HEK293 (cell line): ENCODE measurements at regions not wholly inside any gene's neighbourhood (a gene's known extent, or its start where the extent isn't known, plus 50 kb on each side); places are given as distances from the start of the nearest gene placed in this dataset.

Source experiments
- CTCF ChIA-PET: fragments of 350-600 bp; formaldehyde crosslinking; extraction: SDS; loops from one replicate; lab custom pipeline; 2021; ENCODE audit warnings: antibody characterized with exemption; lab: Yijun Ruan, JAX
- POLR2A ChIA-PET: fragments of 300-600 bp; formaldehyde crosslinking; extraction: SDS; loops from one replicate; lab custom pipeline; 2020; ENCODE audit warnings: antibody characterized with exemption, inconsistent platforms; lab: Yijun Ruan, JAX
- H3K27ac ChIP-seq: fragments of 200-500 bp; sonication (Bioruptor generic); 2 replicates; pipeline ENCODE4 v1.5.1; 2014; ENCODE audit warnings: low read depth, low read length, control low read depth, inconsistent platforms; ENCODE audit errors: extremely low read depth
- H3K36me3 ChIP-seq, 2 experiments: fragments of 200-500 bp in 1 of 2; sonication (Bioruptor generic) in 1 of 2; 1 replicate in 1 of 2; 2 replicates in 1 of 2; pipeline ENCODE4 v1.5.1; 2014 to 2017; ENCODE audit warnings: inconsistent platforms in 2 of 2, low read length in 2 of 2; ENCODE audit not compliant: control insufficient read depth in 2 of 2, insufficient read depth in 1 of 2
- H3K4me1 ChIP-seq: fragments of 200-500 bp; sonication (Bioruptor generic); 2 replicates; pipeline ENCODE4 v1.5.1; 2014; ENCODE audit warnings: mild to moderate bottlenecking, low read length, inconsistent platforms; ENCODE audit not compliant: control insufficient read depth, insufficient read depth
- H3K4me3 ChIP-seq: 2 replicates; pipeline ENCODE4 v1.5.1; 2011; ENCODE audit warnings: low read depth, mild to moderate bottlenecking, control low read depth, low read length, moderate library complexity
- H3K9me3 ChIP-seq: fragments of 200-500 bp; sonication (Bioruptor generic); 2 replicates; pipeline ENCODE4 v1.5.1; 2014; ENCODE audit warnings: low read depth, low read length, inconsistent platforms; ENCODE audit not compliant: control insufficient read depth, insufficient read depth
- CTCF ChIP-seq: fragments of 450-650 bp; formaldehyde crosslinking; IDR thresholded peaks from 2 replicates; pipeline ENCODE4 v1.5.1; 2016; ENCODE audit warnings: missing biosample characterization, missing genetic modification characterization
- MYNN ChIP-seq: fragments of 450-650 bp; formaldehyde crosslinking; IDR thresholded peaks from 2 replicates; pipeline ENCODE4 v1.5.1; 2016; ENCODE audit warnings: missing biosample characterization, missing genetic modification characterization, borderline replicate concordance
- PRDM10 ChIP-seq: fragments of 450-650 bp; formaldehyde crosslinking; IDR thresholded peaks from 2 replicates; pipeline ENCODE4 v1.5.1; 2016; ENCODE audit warnings: missing biosample characterization, missing genetic modification characterization
- PRDM6 ChIP-seq: fragments of 450-650 bp; formaldehyde crosslinking; IDR thresholded peaks from 2 replicates; pipeline ENCODE4 v1.5.1; 2017; ENCODE audit warnings: missing biosample characterization, missing genetic modification characterization
- SP3 ChIP-seq: fragments of 450-650 bp; formaldehyde crosslinking; IDR thresholded peaks from 2 replicates; pipeline ENCODE4 v1.5.1; 2016; ENCODE audit warnings: missing biosample characterization, missing genetic modification characterization
- SP7 ChIP-seq: fragments of 450-650 bp; formaldehyde crosslinking; IDR thresholded peaks from 2 replicates; pipeline ENCODE4 v1.5.1; 2016; ENCODE audit warnings: missing biosample characterization, missing genetic modification characterization
- YY1 ChIP-seq: fragments of 450-650 bp; formaldehyde crosslinking; IDR thresholded peaks from 2 replicates; pipeline ENCODE4 v1.5.1; 2018; ENCODE audit warnings: missing biosample characterization, missing genetic modification characterization
- ZBTB11 ChIP-seq: fragments of 450-650 bp; formaldehyde crosslinking; conservative IDR thresholded peaks from 2 replicates; pipeline ENCODE4 v1.5.1; 2016; ENCODE audit warnings: low read depth, missing biosample characterization, missing genetic modification characterization
- ZNF175 ChIP-seq: fragments of 450-650 bp; formaldehyde crosslinking; IDR thresholded peaks from 2 replicates; pipeline ENCODE4 v1.5.1; 2016; ENCODE audit warnings: missing biosample characterization, missing genetic modification characterization
- ZNF223 ChIP-seq: fragments of 450-650 bp; formaldehyde crosslinking; IDR thresholded peaks from 2 replicates; pipeline ENCODE4 v1.5.1; 2016; ENCODE audit warnings: missing biosample characterization, missing genetic modification characterization
- ZNF391 ChIP-seq: fragments of 450-650 bp; formaldehyde crosslinking; IDR thresholded peaks from 2 replicates; pipeline ENCODE4 v1.5.1; 2016; ENCODE audit warnings: low read depth, missing biosample characterization, missing genetic modification characterization, borderline replicate concordance
- ZNF513 ChIP-seq: fragments of 450-650 bp; IDR thresholded peaks from 2 replicates; pipeline ENCODE4 v1.5.1; 2018; ENCODE audit warnings: missing biosample characterization, missing genetic modification characterization
- ZNF544 ChIP-seq: fragments of 450-650 bp; formaldehyde crosslinking; IDR thresholded peaks from 2 replicates; pipeline ENCODE4 v1.5.0; 2017; ENCODE audit warnings: missing biosample characterization, missing genetic modification characterization
- ZNF555 ChIP-seq: fragments of 450-650 bp; formaldehyde crosslinking; conservative IDR thresholded peaks from 2 replicates; pipeline ENCODE4 v1.5.1; 2017; ENCODE audit warnings: missing biosample characterization, mild to moderate bottlenecking, missing genetic modification characterization, inconsistent platforms
- ZNF585B ChIP-seq: fragments of 450-650 bp; formaldehyde crosslinking; IDR thresholded peaks from 2 replicates; pipeline ENCODE4 v1.5.1; 2016; ENCODE audit warnings: missing biosample characterization, missing genetic modification characterization
- ZNF621 ChIP-seq: fragments of 450-650 bp; formaldehyde crosslinking; IDR thresholded peaks from 2 replicates; pipeline ENCODE4 v1.5.1; 2017; ENCODE audit warnings: missing biosample characterization, missing genetic modification characterization
- ZNF654 ChIP-seq: fragments of 450-650 bp; formaldehyde crosslinking; IDR thresholded peaks from 2 replicates; pipeline ENCODE4 v1.5.1; 2016; ENCODE audit warnings: low read depth, missing biosample characterization, missing genetic modification characterization
- ZNF660 ChIP-seq: fragments of 450-650 bp; IDR thresholded peaks from 2 replicates; pipeline ENCODE4 v1.5.1; 2018; ENCODE audit warnings: missing biosample characterization, mild to moderate bottlenecking, missing genetic modification characterization

- Histone ChIP-seq H3K4me1 (no peaks in the 10 kb centered on the region), H3K27ac (no peak overlapping the region), H3K36me3 (no peaks in the 10 kb centered on the region), H3K4me3 (no peak overlapping the region), H3K9me3 (no peaks in the 10 kb centered on the region)
- CTCF ChIA-PET = interaction anchor here (0.7 to 1.9 kb wide), 13 partner anchors 15 to 1138 kb away, joined by 3 to 9 read pairs (median 3); partner anchors contain the start of gene HGFAC
- POLR2A ChIA-PET = no interaction called here
- TF ChIP-seq ZNF621 (tag by site-specific recombination) (no peak), ZBTB11 (tag by site-specific recombination) (no peak), YY1 (tag by site-specific recombination) (no peak), ZNF513 (tag by site-specific recombination) (no peak), ZNF544 (tag by site-specific recombination) (no peak), ZNF660 (tag by site-specific recombination) (peak; percentile 37; the same call in 1 of the 2 replicates), ZNF223 (tag by site-specific recombination) (no peak), CTCF (tag by site-specific recombination) (peak; percentile 46; the same call in 1 of the 2 replicates), MYNN (tag by site-specific recombination) (no peak), ZNF654 (tag by site-specific recombination) (peak; percentile 77), SP3 (tag by site-specific recombination) (no peak), SP7 (no peak), PRDM10 (tag by site-specific recombination) (peak; percentile 86)
These were observed 53.3 kb downstream of the RGS12 start for GRCh38 chr4:3346146-3346545.

- H3K27ac ChIP-seq = no peak overlapping the region
- no peaks in the 10 kb centered on the region for H3K9me3 ChIP-seq
- ChIA-PET CTCF (interaction anchor here (0.9 to 1.8 kb wide), 2 partner anchors 95 to 104 kb away, joined by 3 to 5 read pairs; no protein-coding TSS in a partner anchor), POLR2A (no interaction called here)
- no peak overlapping the region for H3K4me3 ChIP-seq
- H3K36me3 ChIP-seq = no peaks in the 10 kb centered on the region
- H3K4me1 ChIP-seq = no peaks in the 10 kb centered on the region
- TF ChIP-seq ZNF585B (tag by site-specific recombination) (no peak), PRDM6 (tag by site-specific recombination) (peak; percentile 16; the same call in 1 of the 2 replicates), ZNF175 (tag by site-specific recombination) (no peak), ZNF555 (no peak), ZNF391 (no peak)
These were observed 55.0 kb downstream of the RGS12 start for GRCh38 chr4:3347871-3348270.
